GM06990 (cell line): ENCODE measurements at regions not wholly inside any gene's neighbourhood (a gene's known extent, or its start where the extent isn't known, plus 50 kb on each side); places are given as distances from the start of the nearest gene placed in this dataset.

Source experiments
- DNase-seq: peaks from one replicate; pipeline ENCODE4 v3.0.0-alpha.2; 2011; ENCODE audit not compliant: insufficient read length; ENCODE audit errors: extremely low read depth
- H3K27me3 ChIP-seq: replicated peaks from 2 replicates; pipeline ENCODE4 v1.6.0; 2011; ENCODE audit warnings: low read length; ENCODE audit not compliant: control insufficient read depth, insufficient read depth
- H3K36me3 ChIP-seq: 2 replicates; pipeline ENCODE4 v1.5.1; 2011; ENCODE audit warnings: low read length; ENCODE audit not compliant: control insufficient read depth, insufficient read depth
- H3K4me3 ChIP-seq: replicated peaks from 2 replicates; pipeline ENCODE4 v1.5.1; 2011; ENCODE audit warnings: low read depth, mild to moderate bottlenecking, control low read depth, low read length
- TF ChIP-seq, protein P1 (sequence below): IDR thresholded peaks from 2 replicates; pipeline ENCODE4 v1.5.1; 2011; ENCODE audit warnings: low read length, control low read depth, mild to moderate bottlenecking, inconsistent platforms; ENCODE audit not compliant: insufficient read depth, poor library complexity, severe bottlenecking

DNA sequence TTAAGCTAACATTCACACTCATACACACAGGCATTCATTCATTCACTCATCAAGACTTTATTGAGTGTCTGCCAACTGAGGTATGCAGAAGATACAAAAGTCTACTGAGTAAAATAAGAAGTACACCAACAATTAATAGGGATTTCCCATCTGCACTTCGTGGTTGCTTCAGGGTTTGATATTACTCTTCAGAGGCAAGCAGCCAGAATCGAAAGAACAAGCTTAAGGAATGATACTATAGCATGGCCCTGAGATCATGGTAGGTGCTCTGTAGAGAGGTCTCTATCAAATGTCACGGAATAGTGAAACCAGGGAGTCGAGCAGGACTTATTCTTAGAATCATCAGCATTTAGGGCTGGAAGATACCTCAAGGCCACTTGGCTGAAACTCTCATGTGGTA lies 135.4 kb downstream of the NRN1 start:
- peak; percentile 37 for DNase-seq
- H3K4me3 ChIP-seq, result no peak overlapping the region
- no peaks in the 10 kb centered on the region for H3K27me3 ChIP-seq
- TF ChIP-seq, protein P1, sequence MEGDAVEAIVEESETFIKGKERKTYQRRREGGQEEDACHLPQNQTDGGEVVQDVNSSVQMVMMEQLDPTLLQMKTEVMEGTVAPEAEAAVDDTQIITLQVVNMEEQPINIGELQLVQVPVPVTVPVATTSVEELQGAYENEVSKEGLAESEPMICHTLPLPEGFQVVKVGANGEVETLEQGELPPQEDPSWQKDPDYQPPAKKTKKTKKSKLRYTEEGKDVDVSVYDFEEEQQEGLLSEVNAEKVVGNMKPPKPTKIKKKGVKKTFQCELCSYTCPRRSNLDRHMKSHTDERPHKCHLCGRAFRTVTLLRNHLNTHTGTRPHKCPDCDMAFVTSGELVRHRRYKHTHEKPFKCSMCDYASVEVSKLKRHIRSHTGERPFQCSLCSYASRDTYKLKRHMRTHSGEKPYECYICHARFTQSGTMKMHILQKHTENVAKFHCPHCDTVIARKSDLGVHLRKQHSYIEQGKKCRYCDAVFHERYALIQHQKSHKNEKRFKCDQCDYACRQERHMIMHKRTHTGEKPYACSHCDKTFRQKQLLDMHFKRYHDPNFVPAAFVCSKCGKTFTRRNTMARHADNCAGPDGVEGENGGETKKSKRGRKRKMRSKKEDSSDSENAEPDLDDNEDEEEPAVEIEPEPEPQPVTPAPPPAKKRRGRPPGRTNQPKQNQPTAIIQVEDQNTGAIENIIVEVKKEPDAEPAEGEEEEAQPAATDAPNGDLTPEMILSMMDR, result no peak
- H3K36me3 ChIP-seq, result no peaks in the 10 kb centered on the region

DNA sequence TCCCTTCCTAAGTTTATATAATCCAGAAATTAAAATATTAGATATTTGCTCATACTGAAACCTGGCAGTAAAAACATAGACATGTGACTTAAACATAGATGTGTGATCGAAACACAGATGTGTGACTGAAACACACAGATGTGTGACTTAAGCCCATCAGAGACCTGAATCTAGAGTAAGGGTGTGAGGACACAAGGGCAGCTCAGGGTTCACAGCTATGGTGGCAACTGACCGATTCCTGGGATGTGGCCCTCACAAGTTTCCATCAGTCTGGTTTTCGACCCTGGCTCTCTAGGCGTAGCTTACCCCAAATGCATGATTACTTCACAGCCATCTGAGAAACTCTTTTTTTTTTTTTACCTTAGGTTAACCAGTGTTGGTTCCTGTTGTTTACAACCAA lies 137.0 kb downstream of the NRN1 start:
- DNase-seq, result peak; percentile 30
- no peaks in the 10 kb centered on the region for H3K27me3 ChIP-seq
- TF ChIP-seq, protein P1, result no peak
- no peaks in the 10 kb centered on the region for H3K36me3 ChIP-seq
- no peak overlapping the region for H3K4me3 ChIP-seq

DNA sequence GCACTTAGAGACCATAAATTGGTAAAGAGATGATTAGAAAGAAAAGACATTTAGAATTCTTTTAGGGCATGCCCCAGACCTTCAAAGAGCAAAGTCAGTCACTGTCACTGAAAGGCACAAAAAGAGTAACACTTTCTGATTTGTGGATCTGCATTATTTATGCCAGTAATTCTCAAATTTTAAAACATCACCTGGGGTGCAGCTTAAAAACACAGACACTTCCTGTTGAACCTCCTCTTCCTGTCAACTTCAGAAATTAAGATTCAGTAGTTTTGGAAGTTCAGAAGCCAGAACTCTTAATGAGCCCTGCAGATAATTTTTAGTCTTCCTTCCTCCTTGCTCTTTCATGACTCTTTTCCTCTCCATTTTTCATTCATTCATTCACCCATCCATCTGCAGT lies 137.5 kb downstream of the NRN1 start:
- DNase-seq, result no peak
- H3K36me3 ChIP-seq, result no peaks in the 10 kb centered on the region
- TF ChIP-seq, protein P1, result no peak
- H3K27me3 ChIP-seq, result no peaks in the 10 kb centered on the region
- no peak overlapping the region for H3K4me3 ChIP-seq

DNA sequence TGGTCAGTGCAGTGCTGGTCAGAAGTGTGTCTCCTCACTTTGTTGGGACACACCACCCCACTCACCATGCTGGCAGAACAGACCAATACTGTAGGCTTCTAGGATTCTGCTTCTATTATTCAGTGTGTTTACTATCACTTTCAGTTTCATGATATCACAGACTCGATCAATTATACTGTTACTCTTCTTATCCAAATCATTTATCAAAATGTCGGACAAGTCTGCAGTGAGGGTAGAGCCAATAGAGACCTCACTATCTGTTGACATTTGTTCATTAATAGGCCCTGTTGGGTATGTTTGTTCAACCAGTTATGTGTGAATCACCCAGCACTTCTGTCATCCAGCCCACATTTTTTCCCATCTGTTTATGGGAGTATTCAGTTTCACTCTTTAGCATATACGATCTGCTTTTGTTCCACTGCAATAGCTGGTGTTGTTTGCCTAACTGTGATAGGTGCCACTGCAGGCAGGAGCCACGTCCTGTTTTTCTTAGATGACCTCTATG lies 140.1 kb downstream of the NRN1 start:
- Histone ChIP-seq H3K27me3 (no peaks in the 10 kb centered on the region), H3K4me3 (no peak overlapping the region), H3K36me3 (no peaks in the 10 kb centered on the region)
- no peak for DNase-seq
- TF ChIP-seq, protein P1, result no peak

DNA sequence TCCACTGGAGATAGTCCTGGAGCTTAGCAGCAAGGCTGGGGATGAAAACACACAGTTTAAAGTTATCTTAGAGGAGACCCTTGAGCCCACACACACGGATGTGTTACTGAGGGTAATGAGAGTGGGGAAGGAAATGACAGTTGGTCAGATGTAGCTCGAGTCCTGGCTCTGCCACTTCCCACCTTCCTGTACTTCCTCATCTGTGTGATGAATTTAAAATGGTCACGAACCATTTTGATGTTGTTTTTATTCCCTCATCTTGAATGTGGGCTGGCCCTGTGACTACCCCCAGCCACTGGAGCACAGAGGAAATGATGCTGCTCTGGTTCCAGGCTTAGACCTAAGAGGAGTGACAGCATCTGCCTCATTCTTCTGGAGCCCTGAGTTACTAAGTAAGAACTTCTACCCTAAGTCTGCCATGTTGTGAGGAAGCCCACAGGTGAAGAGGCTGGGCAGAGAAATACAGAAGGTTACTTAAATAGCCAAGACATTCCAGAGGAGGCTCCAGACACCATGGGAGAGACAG lies 141.2 kb downstream of the NRN1 start:
- Histone ChIP-seq H3K27me3 (no peaks in the 10 kb centered on the region), H3K36me3 (no peaks in the 10 kb centered on the region), H3K4me3 (no peak overlapping the region)
- no peak for DNase-seq
- TF ChIP-seq, protein P1, result no peak

DNA sequence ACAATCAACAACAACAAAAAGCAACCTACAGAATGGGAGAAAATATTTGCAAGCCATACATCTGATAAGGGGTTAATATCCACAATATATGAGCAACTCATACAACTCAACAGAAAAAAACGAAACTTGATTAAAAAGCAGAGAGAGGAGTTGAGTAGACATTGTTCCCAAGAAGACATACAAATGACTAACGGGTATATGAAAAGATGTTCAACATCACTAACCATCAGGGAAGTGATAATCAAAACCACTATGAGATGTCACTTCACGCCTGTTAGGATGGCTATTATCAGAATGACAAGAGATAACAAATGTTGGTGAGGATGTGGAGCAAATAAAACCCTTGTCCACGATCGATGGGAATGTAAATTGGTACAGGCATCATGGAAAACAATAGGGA lies 145.9 kb downstream of the NRN1 start:
- no peaks in the 10 kb centered on the region for H3K27me3 ChIP-seq
- no peak for DNase-seq
- TF ChIP-seq, protein P1, result no peak
- H3K36me3 ChIP-seq, result no peaks in the 10 kb centered on the region
- H3K4me3 ChIP-seq, result no peak overlapping the region
